Stimulated activated CD8-positive, alpha-beta memory T cell treated with anti-CD3 and anti-CD28 coated beads, Interleukin-12 subunit alpha, Interleukin-12 subunit beta, amount 100 ng/mL, for 1 hour (primary cell): ENCODE measurements at regions not wholly inside any gene's neighbourhood (a gene's known extent, or its start where the extent isn't known, plus 50 kb on each side); places are given as distances from the start of the nearest gene placed in this dataset.

Experiments
- DNase-seq: peaks from one replicate; pipeline ENCODE4 v3.0.0-alpha.2; 2020; ENCODE audit warnings: low read depth

DNA sequence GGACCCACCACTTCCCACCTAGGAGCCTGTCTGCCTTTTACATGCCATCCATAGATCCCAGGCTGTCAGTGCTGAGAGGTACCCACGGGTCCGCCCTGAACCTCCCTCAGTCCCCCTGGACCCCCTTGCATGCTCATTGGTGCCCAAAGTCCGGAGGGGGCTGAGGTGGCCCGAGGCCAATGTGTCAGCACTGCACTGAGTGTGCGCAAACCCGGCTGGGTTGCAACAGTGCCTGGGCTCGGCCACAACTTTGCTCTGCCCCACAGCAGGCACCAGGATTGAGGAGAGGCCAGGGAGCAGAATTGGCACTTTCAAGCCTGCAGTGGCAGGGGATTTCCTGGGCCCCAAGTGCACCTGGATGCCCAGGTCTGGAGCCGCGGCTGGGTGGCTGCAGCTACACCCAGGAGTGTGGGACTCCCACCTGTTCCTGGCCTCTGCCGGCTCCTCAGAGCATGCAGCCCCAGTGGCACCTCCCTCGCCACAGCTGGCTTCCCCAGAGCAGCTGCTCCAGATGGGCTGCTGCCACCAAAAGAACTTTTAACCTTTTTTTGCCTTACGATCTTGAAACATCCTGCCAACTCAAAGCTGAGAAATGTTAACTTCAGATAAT, 837.0 kb downstream of the SLITRK6 start:
- no peak for DNase-seq

DNA sequence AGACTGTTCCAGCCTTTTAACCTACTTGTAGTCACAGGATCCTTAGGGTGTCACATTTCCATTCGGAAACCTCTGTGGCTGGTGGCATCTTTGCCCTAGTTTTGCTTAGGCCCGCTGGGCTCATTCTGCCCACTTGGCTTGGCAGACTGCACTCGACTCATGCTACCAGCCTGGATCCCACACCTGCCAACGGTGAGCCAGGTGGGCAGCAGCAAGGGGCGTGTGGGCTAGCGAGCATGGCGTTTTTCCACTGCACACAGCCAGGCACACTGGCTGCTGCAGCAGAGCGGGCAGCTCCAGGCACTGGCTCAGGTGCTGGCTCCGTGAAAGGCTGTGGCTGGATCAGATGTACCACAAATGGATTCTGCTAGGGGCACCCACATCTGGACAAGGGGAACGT, 838.2 kb downstream of the SLITRK6 start:
- DNase-seq, result no peak

DNA sequence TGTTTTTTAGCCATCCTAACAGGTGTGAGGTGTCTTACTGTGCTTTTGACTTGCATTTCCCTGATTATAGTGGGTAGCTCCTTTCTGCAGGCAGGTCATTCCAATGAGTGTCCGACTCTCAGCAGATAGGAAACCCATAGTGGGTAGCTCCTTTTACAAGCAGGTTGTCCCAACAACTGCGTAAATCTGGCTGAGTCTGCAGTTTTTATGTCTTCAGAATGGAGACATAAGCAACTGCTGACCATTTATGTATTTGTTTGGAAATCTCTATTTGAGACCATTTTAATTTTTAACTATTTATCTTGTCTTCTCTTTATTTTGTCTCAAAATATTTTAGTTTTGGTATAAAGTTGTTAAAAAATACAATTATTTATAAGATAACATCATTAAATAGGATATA, 839.4 kb downstream of the SLITRK6 start:
- DNase-seq, result no peak

- DNase-seq, result no peak
Measured at GRCh38 chr13:84954636-84955035, 844.6 kb downstream of the SLITRK6 start.

GRCh38 chr13:84951128-84951527, 848.1 kb downstream of the SLITRK6 start:
- DNase-seq, result no peak

DNA sequence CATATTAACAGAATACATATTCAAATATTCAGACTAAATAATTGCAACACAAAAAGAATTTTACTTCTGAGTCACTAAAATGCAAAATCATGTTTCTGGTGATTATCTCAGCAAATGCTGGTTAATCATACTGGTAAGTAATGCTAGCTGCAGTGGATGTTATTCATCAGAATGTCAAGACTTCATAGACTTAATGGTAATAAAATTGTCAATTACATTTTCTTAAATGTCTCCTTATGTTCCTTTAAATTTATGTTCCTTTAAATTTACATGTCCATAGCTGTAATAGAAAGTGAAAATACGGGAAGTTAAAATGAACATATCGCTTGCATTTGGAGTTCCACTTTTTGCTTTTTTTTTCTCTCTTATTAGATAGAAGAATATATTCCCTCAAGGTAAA, 853.0 kb downstream of the SLITRK6 start:
- no peak for DNase-seq

- DNase-seq, result no peak
Measured at GRCh38 chr13:84940798-84941197, 858.4 kb downstream of the SLITRK6 start.

- DNase-seq, result no peak
Measured at GRCh38 chr13:84940167-84940566, 859.1 kb downstream of the SLITRK6 start.

- no peak for DNase-seq
Measured at GRCh38 chr13:84934911-84935310, 864.3 kb downstream of the SLITRK6 start.

DNA sequence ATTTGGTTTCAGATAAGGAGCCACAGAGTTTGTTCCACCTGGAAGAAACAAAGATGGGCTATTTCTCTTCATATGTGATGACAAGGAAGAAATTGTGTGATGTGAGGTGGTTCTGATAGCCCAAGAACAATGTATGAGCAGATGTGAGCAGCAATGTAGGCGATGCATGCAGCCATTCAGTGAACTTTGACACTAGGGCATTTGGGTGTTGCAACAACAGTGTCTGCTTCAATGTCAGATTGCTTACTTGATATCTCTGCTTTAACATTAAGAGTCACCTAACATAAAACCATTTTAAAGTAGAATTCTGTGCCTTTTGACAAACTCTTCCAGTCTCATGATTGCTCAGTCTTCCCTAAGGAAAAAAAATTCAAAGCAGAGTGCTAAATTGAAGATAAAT, 865.4 kb downstream of the SLITRK6 start:
- DNase-seq, result no peak

DNA sequence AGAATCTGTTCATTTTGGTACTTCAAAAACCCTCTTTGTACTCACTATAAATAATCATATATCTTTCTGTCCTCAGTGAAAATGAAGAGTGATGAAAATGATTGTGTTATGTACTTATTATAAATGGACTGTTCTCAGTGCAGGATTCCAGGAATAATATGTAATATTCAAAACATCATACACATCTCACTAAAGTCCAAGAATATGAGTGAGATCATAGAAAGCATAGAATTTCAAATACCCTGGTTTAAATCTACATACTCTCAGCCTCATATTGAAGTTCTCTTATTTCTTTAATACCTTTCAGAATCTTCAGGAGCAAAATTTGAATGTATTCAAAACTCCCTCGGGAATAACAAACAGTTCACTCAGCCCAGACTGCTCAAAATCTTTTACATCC, 868.0 kb downstream of the SLITRK6 start:
- DNase-seq, result no peak

GRCh38 chr13:84927442-84928169, 871.6 kb downstream of the SLITRK6 start:
- no peak for DNase-seq

- DNase-seq, result no peak
Measured at GRCh38 chr13:84925443-84925842, 873.8 kb downstream of the SLITRK6 start.

- no peak for DNase-seq
Measured at GRCh38 chr13:84923831-84924230, 875.4 kb downstream of the SLITRK6 start.

DNA sequence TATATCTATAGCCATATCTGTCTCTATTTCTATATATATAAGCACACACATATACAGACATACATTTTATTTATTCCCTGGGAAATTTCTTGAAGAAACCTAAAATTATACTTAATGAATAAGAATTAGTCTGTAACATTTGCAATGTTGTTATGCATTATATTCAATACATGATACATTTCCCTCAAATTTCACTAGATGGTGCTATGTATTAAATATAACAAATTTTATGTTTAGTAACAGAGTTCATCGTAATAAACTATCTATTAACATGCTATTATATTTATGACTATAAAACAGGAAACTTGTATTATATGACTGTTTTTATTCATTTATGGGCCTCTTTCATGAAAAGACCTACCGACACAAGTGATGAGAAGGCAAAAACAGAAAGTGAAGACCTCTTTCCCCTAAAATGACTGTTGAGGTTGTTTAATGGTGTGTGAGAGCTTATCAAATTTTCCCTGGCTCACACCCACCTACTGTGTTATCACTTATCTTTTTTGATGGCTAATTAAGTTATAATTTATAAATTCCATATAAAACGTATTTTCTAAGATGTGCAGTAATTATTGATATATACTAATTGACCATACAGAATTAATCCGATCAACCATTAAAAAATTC, 881.9 kb downstream of the SLITRK6 start:
- DNase-seq, result no peak

DNA sequence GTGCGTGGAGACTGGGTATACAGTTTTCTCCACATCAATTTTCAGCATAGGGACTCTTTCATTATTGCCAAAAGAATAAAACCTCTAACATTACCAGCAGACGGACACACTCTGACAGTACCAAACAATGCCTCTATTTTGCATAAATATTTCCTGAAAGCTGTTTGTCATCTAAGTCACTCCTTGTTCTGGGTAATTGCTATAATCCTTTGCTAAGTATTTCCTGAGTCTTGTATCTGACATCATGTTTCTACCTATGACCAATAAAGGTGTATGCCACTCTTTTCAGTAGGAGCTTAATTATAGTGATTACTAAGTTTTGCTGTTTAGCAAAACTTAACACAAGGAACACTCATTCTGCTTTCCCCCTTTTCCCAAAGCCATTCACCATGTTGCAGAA, 886.5 kb downstream of the SLITRK6 start:
- DNase-seq, result no peak

- no peak for DNase-seq
Measured at GRCh38 chr13:84910423-84910822, 888.8 kb downstream of the SLITRK6 start.

- DNase-seq, result no peak
Measured at GRCh38 chr13:84903391-84903790, 895.8 kb downstream of the SLITRK6 start.

DNA sequence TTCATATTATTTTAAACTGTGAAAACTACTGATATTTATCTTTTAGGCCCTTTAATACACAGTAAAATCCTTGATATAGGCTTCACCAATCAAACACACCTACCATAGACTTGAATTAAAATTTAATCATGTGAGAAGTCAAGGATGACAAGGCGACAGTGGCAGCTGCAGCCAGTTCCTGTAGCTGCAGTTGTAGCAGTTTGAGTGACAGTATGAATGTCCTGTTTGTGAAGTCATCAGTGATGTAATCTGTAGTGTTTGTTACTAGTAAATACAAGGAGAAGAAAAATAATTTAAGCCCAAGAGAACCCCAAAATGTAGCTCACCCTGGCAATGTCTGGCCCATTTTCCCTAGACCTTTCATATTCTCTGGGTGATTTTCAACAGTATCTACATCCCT, 897.0 kb downstream of the SLITRK6 start:
- no peak for DNase-seq

- DNase-seq, result peak; percentile 3
Measured at GRCh38 chr13:84896128-84896527, 903.1 kb downstream of the SLITRK6 start.

DNA sequence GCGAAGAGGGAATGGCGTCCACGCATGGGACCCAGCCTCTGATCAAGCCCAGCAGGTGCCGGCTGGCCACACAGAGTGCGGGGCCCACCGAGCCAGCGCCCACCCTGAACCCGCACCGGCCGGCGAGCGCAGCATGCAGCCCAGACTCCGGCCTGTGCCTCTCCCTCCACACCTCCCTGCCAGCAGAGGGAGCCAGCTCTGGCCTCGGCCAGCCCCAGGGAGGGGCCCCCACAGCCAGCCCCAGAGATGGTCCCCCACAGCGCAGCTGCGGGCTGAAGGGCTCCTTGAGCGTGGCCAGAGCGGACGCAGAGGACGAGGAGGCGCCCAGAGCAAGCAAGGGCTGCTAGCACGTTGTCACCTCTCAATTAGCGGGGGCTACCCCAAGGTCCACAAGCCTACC, 904.5 kb downstream of the SLITRK6 start:
- DNase-seq, result no peak

- no peak for DNase-seq
Measured at GRCh38 chr13:84885868-84886267, 913.4 kb downstream of the SLITRK6 start.

DNA sequence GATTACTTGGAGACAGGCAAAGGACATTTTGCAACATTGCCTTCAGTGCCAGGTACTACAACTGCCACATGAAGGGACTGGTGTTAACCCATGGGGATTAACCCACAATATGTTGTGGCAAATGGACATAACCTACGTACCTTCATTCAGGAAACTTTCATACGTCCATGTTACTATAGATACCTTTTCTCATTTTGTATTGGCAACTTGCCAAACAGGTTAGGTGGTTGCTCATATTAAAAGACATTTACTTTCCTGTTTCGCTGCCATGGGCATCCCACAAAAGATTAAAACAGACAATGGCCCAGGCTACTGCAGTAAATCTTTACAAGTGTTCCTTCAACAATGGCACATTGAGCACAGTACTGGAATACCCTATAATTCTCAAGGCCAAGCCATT, 925.3 kb downstream of the SLITRK6 start:
- no peak for DNase-seq

- DNase-seq, result no peak
Measured at GRCh38 chr13:84870190-84870589, 929.0 kb downstream of the SLITRK6 start.
